MCF 10A (cell line): ENCODE measurements at regions not wholly inside any gene's neighbourhood (a gene's known extent, or its start where the extent isn't known, plus 50 kb on each side); places are given as distances from the start of the nearest gene placed in this dataset.

Source experiments
- BruUV-seq: library from RNA; stranded (reverse); fragments of 400-500 nt; replicated peaks from 2 replicates; lab custom pipeline; 2021; lab: Mats Ljungman, UMichigan
- CTCF ChIA-PET: fragments of 300-600 bp; sonication (Branson Sonifier 250); formaldehyde crosslinking; extraction: SDS; loops from one replicate; lab custom pipeline; 2021; ENCODE audit warnings: antibody characterized with exemption, inconsistent platforms; lab: Yijun Ruan, JAX
- POLR2A ChIA-PET: fragments of 300-600, 350-650 bp; sonication (Branson Sonifier 250); formaldehyde crosslinking; extraction: SDS; loops from one replicate; lab custom pipeline; 2020; ENCODE audit warnings: antibody characterized with exemption, inconsistent platforms; lab: Yijun Ruan, JAX
- DNase-seq: peaks from one replicate; pipeline ENCODE4 v3.0.0-alpha.2; 2018; ENCODE audit not compliant: unreplicated experiment
- H3K27ac Mint-ChIP-seq: one replicate; pipeline ENCODE4 v1.8.0; 2022; ENCODE audit warnings: mild to moderate bottlenecking, low read depth, mixed read lengths; ENCODE audit not compliant: unreplicated experiment
- H3K27me3 Mint-ChIP-seq: one replicate; pipeline ENCODE4 v1.8.0; 2022; ENCODE audit warnings: mixed read lengths; ENCODE audit not compliant: insufficient read depth, unreplicated experiment
- H3K36me3 Mint-ChIP-seq: one replicate; pipeline ENCODE4 v1.8.0; 2022; ENCODE audit warnings: mild to moderate bottlenecking, moderate library complexity, mixed read lengths; ENCODE audit not compliant: insufficient read depth, unreplicated experiment
- H3K4me1 Mint-ChIP-seq: one replicate; pipeline ENCODE4 v1.8.0; 2022; ENCODE audit warnings: mixed read lengths; ENCODE audit not compliant: insufficient read depth, unreplicated experiment
- H3K4me3 Mint-ChIP-seq: one replicate; pipeline ENCODE4 v1.8.0; 2022; ENCODE audit warnings: mild to moderate bottlenecking, moderate library complexity, mixed read lengths; ENCODE audit not compliant: unreplicated experiment
- H3K9me3 Mint-ChIP-seq: one replicate; pipeline ENCODE4 v1.8.0; 2022; ENCODE audit warnings: mixed read lengths; ENCODE audit not compliant: unreplicated experiment
- intact Hi-C: fragments of 100-400 bp; cut with micrococcal nuclease; formaldehyde crosslinking; loops from 2 replicates; pipeline ENCODE4 v1.14.1; 2022
- TF ChIP-seq, protein P1 (sequence below): fragments of 200-600 bp; IDR thresholded peaks from one replicate; pipeline ENCODE4 v1.8.0; 2022; ENCODE audit warnings: antibody characterized with exemption, mild to moderate bottlenecking; ENCODE audit not compliant: unreplicated experiment

DNA sequence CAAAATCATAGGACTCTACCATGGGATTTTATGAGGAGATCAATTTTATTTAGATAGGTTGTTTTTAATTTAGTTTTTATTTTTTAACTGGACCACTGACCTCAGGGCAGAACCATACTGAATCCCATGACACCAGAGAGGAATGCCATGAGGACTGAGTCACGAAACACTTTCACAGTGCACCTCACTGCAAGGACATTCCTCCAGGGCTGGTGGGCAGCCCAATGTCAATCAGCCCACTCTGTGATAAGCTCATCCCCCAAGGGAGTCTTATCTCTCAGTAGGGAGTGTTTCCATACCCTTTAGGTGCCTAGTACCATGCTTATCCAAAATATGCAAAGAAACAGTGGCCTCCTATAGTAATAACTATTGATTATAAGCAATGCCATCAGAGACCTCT, 224.5 kb upstream of the CDH6 start:
- no peaks in the 10 kb centered on the region for H3K27me3 Mint-ChIP-seq
- intact Hi-C loops = no loop called here
- no peak for DNase-seq
- H3K4me3 Mint-ChIP-seq = no peak overlapping the region
- no peaks in the 10 kb centered on the region for H3K9me3 Mint-ChIP-seq
- ChIA-PET CTCF (interaction anchor here (0.5 kb wide), 1 partner anchor 38 kb away, joined by 4 read pairs; no protein-coding TSS in a partner anchor), POLR2A (no interaction called here)
- TF ChIP-seq, protein P1, sequence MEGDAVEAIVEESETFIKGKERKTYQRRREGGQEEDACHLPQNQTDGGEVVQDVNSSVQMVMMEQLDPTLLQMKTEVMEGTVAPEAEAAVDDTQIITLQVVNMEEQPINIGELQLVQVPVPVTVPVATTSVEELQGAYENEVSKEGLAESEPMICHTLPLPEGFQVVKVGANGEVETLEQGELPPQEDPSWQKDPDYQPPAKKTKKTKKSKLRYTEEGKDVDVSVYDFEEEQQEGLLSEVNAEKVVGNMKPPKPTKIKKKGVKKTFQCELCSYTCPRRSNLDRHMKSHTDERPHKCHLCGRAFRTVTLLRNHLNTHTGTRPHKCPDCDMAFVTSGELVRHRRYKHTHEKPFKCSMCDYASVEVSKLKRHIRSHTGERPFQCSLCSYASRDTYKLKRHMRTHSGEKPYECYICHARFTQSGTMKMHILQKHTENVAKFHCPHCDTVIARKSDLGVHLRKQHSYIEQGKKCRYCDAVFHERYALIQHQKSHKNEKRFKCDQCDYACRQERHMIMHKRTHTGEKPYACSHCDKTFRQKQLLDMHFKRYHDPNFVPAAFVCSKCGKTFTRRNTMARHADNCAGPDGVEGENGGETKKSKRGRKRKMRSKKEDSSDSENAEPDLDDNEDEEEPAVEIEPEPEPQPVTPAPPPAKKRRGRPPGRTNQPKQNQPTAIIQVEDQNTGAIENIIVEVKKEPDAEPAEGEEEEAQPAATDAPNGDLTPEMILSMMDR = no peak
- no peak overlapping the region for H3K27ac Mint-ChIP-seq
- no TSS peak for BruUV-seq
- no peaks in the 10 kb centered on the region for H3K4me1 Mint-ChIP-seq
- no peaks in the 10 kb centered on the region for H3K36me3 Mint-ChIP-seq

DNA sequence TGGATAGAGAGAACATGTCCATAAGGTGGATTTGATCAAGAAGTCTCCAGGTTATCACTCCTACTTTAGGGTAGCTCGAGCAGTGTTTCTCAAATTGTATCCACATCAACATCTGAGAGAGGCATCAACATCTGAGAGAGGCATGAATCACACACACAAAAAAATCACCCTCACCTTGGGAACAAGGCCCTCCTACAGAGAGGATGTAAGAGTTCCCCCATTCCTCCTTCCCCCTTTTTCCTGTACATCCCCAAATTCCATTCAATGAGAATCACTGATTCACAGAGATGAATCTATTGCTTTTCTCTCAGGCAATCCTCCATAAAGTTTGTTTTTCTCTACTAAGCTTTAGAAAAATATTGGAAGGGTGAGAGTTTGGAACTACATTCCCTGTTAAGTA, 233.4 kb upstream of the CDH6 start:
- CTCF ChIA-PET = no interaction called here
- no peak overlapping the region for H3K4me3 Mint-ChIP-seq
- no peaks in the 10 kb centered on the region for H3K27me3 Mint-ChIP-seq
- POLR2A ChIA-PET = no interaction called here
- no peak for DNase-seq
- H3K27ac Mint-ChIP-seq = no peak overlapping the region
- H3K4me1 Mint-ChIP-seq = peaks cover 4% of the 10 kb centered on the region
- no peaks in the 10 kb centered on the region for H3K9me3 Mint-ChIP-seq
- TF ChIP-seq, protein P1 = no peak
- H3K36me3 Mint-ChIP-seq = no peaks in the 10 kb centered on the region
- BruUV-seq = no TSS peak
- intact Hi-C loops = no loop called here

DNA sequence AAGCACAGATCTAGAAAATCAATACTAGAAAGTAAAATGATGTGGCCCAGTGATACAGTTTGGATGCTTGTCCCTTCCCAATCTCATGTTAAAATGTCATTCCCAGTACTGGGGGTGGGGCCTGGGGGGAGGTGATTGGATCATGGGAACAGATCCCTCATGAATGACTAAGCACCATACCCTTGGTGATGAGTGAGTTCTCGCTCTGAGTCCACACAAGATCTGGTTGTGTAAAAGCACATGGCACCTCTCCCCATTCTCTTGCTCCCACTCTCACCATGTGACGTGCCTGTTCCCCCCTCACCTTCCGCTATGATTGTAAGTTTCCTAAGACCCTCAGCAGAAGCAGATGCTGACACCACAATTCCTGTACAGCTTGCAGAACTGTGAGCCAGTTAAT, 234.2 kb upstream of the CDH6 start:
- CTCF ChIA-PET = interaction anchor here (0.7 kb wide), 1 partner anchor 42 kb away, joined by 3 read pairs; no protein-coding TSS in a partner anchor
- intact Hi-C loops = no loop called here
- TF ChIP-seq, protein P1 = no peak

DNA sequence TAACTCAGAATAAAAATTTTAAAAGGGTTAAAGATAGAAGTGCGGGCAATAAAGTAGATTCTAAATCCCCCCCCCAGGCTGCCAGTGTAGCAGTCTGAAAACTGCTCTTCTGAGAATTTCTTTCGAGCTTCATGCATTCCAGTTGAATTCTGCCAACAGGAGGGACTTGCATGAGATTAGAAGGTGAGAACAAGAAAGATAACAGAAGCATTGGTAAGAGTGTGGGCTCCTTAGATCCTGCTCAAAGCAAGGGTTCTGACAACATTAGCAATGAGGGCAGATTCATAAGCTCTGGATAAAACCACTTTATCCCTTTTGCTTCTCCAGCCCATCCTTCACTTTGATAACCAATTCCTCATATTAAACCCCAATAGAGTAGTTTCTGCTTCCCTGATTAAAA, 235.9 kb upstream of the CDH6 start:
- no peak for DNase-seq
- Mint-ChIP-seq H3K9me3 (no peaks in the 10 kb centered on the region), H3K27ac (no peak overlapping the region), H3K36me3 (no peaks in the 10 kb centered on the region), H3K27me3 (no peaks in the 10 kb centered on the region), H3K4me1 (peaks cover 4% of the 10 kb centered on the region), H3K4me3 (no peak overlapping the region)
- CTCF ChIA-PET = interaction anchor here (1.4 kb wide), 1 partner anchor 22 kb away, joined by 4 read pairs; no protein-coding TSS in a partner anchor
- TF ChIP-seq, protein P1 = no peak
- POLR2A ChIA-PET = no interaction called here
- intact Hi-C loops = no loop called here
- no TSS peak for BruUV-seq

More for the DNA sequence above, 234.2 kb upstream of the CDH6 start:
- no TSS peak for BruUV-seq
- H3K4me1 Mint-ChIP-seq = peaks cover 4% of the 10 kb centered on the region
- POLR2A ChIA-PET = no interaction called here
- H3K27me3 Mint-ChIP-seq = no peaks in the 10 kb centered on the region
- no peak overlapping the region for H3K27ac Mint-ChIP-seq
- peak; percentile 16 for DNase-seq
- H3K9me3 Mint-ChIP-seq = no peaks in the 10 kb centered on the region
- H3K4me3 Mint-ChIP-seq = no peak overlapping the region
- no peaks in the 10 kb centered on the region for H3K36me3 Mint-ChIP-seq
